ENCODE measurements at regions not wholly inside any gene's neighbourhood (a gene's known extent, or its start where the extent isn't known, plus 50 kb on each side); places are given as distances from the start of the nearest gene placed in this dataset.
"Not testable (repeated sequence)": the region's sequence is repeated elsewhere in the genome, so short reads cannot be mapped to it uniquely, and the experiment has no call there.

DNA sequence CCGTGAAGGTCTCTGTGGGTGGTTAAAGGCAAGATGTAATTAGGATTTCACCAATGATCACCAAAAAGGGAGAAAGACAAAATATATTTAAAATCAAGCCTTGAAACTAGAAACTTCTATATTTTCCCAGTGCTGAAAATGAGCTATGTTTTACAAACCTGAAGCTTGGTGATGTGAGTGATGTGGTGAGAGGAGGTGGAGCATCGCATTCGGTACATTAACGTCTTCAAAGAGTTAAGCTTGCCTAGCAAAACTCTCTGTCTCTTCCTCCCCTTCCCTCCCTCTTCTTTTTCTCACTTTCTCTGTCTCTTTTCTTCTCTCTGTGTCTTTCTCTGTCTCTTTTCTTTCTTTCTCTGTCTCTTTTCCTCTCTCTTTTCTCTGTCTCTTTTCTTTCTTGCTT, 347.3 kb upstream of the IRX2 start:
- DNase-seq: no peak

DNA sequence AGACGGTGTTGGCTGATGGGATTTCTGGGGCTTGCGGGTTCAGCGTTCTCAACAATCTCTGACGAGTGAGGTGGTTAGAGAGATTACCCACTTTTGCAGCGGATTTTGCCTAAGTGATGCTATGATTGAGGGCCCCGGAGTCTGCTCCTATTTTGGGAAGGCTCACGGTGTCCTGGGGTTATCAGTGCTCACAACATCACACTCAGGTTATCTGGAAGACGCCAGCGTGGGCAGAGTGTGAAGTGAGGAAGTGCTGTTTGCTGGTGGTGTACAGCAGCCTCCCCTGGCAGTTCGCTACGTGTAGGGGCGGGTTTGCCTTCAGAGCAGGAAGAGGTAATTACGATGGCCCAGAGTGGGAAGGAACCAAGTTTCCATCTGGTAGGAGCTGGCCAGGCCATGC, 341.2 kb upstream of the IRX2 start:
- no peak for DNase-seq

- DNase-seq: no peak
These were observed 340.7 kb upstream of the IRX2 start for GRCh38 chr5:3092211-3092610.

DNA sequence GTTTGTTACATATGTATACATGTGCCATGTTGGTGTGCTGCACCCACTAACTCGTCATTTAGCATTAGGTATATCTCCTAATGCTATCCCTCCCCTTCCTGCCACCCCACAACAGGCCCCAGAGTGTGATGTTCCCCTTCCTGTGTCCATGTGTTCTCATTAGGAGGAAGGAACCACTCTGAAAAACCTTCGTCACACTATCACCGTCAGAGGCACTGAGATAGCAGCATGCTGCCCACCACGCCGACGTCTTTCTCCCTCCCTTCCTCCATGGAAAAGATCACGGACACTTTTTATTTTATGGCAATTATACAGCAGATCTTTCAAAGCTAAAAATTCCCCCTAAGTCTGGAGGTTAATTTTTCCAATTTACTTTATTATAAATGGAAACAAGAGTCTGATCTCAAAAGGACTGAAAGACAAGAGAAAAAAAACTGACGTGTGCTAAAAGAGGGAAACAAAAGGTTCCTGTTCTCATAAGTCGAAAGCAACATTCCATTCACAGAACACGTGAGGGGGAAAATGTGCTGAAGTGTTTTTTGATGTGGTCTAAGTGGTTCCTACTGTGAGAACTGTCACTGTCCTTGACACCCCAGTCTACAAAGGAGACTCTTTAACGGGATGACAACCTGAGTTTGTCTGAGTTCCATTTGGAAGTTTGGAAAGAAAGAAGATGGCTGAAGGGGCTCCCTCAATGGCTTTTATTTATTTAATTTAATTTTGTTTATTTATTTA, 339.7 kb upstream of the IRX2 start:
- no peak for DNase-seq

DNA sequence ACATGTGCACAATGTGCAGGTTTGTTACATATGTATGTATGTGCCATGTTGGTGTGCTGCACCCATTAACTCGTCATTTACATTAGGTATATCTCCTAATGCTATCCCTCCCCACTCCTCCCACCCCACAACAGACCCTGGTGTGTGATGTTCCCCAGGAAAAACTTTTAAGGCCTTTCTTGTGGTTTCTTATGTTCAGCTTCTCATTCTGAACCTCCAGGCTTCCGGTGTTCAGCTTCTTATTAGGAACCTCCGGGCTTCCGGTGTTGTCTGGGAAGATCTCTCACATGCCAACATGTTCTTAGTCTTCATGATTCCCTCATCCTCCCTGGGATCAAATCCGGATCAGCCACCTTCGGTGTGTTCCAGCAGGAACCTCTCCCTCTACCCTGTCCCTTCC, 338.8 kb upstream of the IRX2 start:
- DNase-seq: not testable (repeated sequence)

GRCh38 chr5:3080366-3080765, 328.9 kb upstream of the IRX2 start:
- no peak for DNase-seq

DNA sequence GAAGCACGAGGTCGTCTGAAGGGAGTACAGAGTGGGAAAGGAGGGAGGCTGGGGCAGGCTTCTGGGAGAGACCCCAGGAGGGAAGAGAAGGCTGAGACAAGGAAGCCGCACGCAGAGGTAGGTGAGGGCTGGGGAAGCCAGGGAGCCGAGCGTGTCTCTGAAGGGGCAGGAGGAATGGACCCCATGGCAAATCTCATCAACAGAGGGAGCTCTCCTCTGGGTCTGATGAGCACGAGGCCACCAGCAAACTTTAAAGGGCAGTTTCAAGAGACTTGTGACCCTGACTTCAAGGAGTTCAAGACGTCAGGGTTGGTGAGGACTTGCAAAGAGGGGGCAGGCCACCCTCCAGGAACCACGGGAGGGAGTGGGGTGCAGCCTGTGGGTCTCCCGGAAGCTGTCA, 326.2 kb upstream of the IRX2 start:
- DNase-seq: no peak

DNA sequence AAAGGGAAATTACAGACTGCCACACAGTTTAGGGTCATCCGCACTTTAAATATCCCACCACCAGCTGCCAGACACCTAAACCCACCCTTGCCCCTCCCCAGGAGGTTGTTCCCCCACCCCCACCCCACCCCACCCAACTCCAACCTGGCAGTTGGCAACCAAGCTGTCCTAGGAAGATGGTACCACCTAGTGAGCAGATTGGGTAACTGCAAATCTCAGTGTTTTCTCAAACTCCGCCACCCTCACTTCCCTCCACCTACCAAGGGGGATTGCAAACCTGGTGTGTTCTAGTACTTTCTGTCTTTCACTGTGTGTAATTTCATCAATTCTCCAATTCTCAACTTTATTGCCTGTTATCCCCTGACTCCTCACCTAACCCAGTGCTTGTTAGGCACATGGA, 323.8 kb upstream of the IRX2 start:
- no peak for DNase-seq

GRCh38 chr5:3068401-3068800, 316.9 kb upstream of the IRX2 start:
- no peak for DNase-seq

- no peak for DNase-seq
These were observed 308.8 kb upstream of the IRX2 start for GRCh38 chr5:3060283-3060682.

DNA sequence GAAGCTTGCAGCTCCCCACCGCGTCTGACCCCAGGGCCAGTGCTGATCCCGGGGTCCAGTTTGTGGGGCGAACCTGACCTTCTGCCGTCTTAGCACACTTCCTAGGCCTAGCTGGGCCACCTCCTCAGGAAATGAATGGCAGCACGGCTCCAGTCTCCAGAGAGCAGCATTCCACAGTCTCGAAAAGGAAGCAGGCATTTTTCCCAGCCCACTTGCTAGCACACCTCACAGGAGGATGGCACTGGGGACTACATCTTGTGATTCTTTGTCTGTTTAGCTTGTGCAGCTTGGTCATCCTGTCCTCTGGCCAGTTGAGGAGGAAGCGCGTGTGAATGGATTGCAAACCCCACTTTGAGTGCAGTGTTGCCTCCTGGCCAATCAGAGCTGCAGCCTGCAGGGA, 308.0 kb upstream of the IRX2 start:
- no peak for DNase-seq

GRCh38 chr5:3058942-3059341, 307.5 kb upstream of the IRX2 start:
- DNase-seq: no peak

DNA sequence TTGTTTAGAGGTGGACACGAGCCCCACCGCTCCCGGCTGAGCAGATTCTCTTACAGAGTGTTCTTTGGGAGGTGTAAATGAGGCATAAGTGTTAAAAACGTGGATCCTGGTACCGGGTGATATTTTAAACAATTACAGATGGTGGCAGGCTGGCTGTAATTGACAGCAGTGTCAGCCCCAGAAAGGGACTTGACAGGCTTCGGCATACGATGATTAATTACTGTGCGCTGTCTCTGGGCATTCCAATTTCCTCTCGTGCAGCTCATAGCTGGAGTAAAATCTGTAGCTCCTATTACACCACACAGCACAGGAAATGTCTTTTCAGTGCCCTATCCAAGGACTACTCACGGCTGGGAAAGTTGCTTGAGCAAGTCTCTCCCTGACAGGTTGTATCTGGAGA, 305.4 kb upstream of the IRX2 start:
- no peak for DNase-seq

GRCh38 chr5:3051400-3051799, 299.9 kb upstream of the IRX2 start:
- DNase-seq: no peak

GRCh38 chr5:3050863-3051262, 299.4 kb upstream of the IRX2 start:
- no peak for DNase-seq

- no peak for DNase-seq
These were observed 297.8 kb upstream of the IRX2 start for GRCh38 chr5:3049261-3049660.

DNA sequence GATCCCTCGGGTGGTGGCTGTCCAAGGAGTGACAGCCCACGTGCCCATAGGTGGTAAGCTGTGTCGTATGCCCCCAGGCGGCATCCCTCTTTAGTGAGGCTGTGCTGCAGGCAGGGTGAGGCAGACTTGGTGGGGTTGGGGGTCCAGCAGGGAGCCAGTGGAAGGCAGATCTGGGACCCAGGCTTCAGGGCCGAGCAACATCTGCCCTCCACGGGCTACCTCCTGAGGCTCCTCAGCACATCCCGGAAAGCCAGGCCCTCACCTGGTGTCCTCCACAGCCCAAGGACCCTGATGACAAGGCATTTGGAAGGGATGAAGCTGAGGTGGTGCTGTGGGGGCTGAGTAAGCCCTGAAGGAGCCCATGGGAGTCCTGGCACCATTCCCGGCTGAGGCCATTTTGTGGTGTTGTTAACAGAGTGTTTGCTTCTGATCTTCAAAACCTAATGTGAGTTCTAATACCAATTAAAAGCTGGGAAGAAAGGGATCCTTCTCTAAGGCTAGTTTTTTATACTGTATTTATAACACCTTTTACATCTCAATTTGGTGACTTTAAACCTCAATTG, 295.8 kb upstream of the IRX2 start:
- no peak for DNase-seq

GRCh38 chr5:3043600-3043999, 292.1 kb upstream of the IRX2 start:
- no peak for DNase-seq

- no peak for DNase-seq
These were observed 289.5 kb upstream of the IRX2 start for GRCh38 chr5:3041001-3041400.

GRCh38 chr5:3036041-3036788, 284.7 kb upstream of the IRX2 start:
- no peak for DNase-seq

GRCh38 chr5:3035452-3035851, 284.0 kb upstream of the IRX2 start:
- DNase-seq: no peak

GRCh38 chr5:3034881-3035280, 283.4 kb upstream of the IRX2 start:
- DNase-seq: no peak

DNA sequence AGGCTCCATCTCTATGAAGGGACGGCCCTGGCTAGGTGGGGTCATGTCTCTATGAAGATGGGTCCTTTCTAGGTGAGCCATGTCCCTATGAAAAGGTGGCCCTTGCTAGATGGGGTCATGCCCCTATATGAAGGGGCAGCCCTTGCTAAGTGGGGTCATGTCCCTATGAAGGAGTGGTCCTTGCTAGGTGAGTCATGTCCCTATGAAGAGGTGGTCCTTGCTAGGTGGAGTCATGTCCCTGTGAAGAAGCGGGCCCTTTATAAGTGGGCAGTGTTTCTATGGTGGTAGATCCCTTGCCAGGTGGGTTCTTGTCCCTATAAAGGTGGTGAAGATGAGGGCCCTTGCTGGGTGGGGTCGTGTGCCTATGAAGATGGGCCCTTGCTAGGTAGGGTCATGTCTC, 283.0 kb upstream of the IRX2 start:
- no peak for DNase-seq

GRCh38 chr5:3033033-3033755, 281.7 kb upstream of the IRX2 start:
- DNase-seq: no peak
